HG03135 (cell line): ENCODE measurements at regions not wholly inside any gene's neighbourhood (a gene's known extent, or its start where the extent isn't known, plus 50 kb on each side); places are given as distances from the start of the nearest gene placed in this dataset.

Source experiments
- ATAC-seq: cut with Tn5 transposase; IDR thresholded peaks from one replicate; pipeline ENCODE4 v1.9.1; 2021; ENCODE audit warnings: mild to moderate bottlenecking, moderate library complexity; ENCODE audit not compliant: unreplicated experiment

DNA sequence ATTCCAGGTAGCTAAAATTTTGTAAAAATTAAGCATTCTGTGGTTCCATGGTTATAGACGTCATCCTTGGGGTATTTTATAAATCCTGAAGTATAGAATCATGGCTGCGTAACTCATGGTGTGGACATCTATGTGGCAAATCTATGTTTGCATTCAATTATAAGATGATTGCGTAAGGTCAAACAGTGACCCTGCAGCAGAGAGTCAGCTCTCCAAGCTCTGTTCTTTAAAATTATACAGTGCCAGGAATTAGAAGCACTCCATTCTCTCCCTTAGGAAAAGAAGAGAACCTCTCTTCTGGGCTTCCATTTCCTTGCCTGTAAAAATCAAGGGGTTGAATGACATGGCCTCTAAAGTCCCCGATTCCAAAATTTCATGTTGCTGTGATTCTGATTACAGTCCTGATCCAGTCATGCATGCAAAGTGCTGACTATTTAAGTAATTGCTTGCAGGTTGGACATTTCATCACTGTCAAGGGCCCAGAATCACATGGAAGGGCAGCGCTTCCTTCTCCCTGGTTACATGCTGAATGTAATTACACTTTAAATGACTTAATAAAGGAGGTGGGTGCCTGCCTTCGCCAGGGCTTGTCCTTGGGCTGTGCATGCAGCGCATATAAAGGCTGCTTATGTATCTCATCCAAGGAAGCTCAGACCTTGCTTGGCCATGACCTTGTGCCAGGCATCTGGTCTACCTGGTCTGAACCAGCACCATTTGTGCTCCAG is 550.7 kb downstream of the TYW1 start:
- ATAC-seq, result no peak

GRCh38 chr7:67549126-67549525 is 552.5 kb downstream of the TYW1 start:
- no peak for ATAC-seq

- ATAC-seq, result no peak
Measured at GRCh38 chr7:67550801-67551436, 554.3 kb downstream of the TYW1 start.

DNA sequence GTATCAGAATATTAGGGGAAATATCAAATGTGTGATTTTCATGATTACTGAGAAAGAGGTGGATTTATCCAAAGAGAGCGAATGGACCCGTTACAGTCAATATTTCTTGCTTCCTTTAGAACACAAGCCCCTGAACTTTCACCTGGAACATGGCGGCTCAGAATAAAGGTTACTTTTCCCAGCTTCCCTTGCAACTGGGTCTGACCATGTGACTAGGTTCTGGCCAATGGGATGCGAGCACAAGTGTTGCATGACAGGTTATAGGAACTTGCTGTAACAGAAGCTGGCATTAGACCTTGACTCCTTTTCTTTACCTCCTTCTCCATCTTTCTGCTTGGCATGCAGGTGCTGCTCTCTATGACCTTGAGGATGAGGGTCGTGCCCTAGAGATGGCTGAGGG is 556.1 kb downstream of the TYW1 start:
- ATAC-seq, result no peak

DNA sequence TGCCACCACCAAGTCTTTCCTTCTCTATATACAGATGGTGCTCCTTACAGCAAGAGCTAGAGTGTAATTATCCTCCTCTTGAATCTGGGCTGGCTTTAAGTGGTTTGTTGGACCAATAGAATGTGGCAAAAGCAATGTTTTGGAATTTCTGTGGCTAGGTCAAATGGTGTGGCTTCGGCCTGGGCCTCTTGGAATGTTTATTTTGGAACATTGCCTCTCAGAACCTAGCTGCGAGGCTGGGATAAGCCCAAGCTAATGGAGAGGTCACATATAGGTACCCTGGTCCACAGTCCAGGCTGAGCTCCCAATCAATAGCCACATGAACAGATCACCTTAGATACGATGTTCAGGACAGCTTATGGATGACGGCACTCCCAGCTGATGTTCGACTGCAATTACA is 556.7 kb downstream of the TYW1 start:
- ATAC-seq, result no peak

GRCh38 chr7:67554986-67555385 is 558.4 kb downstream of the TYW1 start:
- no peak for ATAC-seq

- no peak for ATAC-seq
Measured at GRCh38 chr7:67564959-67565358, 568.3 kb downstream of the TYW1 start.

GRCh38 chr7:67566101-67566500 is 569.5 kb downstream of the TYW1 start:
- no peak for ATAC-seq

DNA sequence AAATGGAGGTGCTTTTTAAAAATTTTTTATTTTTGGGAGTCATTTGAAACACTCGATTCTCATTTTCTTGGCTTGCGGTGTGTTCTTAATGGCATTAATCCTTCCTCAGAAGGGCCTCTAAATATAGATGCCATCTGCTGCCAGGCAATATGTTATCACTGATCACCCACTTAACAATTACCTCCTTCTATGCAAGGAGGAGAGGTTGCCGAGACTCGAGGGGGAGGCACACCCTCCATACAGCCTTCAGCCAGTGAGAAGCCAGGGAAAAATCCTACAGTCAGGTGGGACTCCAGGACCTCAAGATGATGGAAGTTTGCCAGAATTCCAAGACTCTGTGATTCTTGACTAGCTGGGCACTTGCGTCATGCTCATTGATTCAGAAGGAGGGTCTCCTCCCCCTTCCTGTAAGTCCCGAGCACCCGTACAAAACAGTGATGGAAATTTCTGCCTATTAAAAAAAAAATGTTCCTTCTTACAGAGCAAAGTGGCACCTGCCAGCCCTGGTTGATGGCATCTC is 574.5 kb downstream of the TYW1 start:
- no peak for ATAC-seq

- no peak for ATAC-seq
Measured at GRCh38 chr7:67573639-67574038, 577.0 kb downstream of the TYW1 start.

- ATAC-seq, result no peak
Measured at GRCh38 chr7:67588631-67589030, 592.0 kb downstream of the TYW1 start.

DNA sequence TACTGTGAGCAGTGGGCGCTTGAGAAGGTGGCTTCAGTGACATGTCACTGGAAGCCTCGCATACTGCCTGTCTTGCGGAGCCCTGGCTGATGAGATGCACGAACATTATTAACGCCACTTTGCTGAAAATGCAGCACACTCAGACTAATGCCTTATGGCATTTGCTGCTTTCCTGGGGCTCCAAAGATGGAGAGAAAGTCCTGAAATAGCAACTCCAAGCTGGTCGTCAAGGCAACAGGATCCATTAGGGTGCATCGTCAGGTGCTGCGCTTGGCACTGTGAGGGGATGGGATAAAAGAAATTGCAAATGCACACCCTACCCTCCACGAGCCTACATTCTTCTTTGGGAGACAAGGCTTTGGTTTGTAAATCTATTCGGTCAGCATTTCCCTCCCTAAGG is 592.5 kb downstream of the TYW1 start:
- no peak for ATAC-seq

- no peak for ATAC-seq
Measured at GRCh38 chr7:67590649-67591048, 594.0 kb downstream of the TYW1 start.

- ATAC-seq, result no peak
Measured at GRCh38 chr7:67593794-67594193, 597.2 kb downstream of the TYW1 start.

- ATAC-seq, result no peak
Measured at GRCh38 chr7:67595431-67596180, 599.0 kb downstream of the TYW1 start.

- ATAC-seq, result no peak
Measured at GRCh38 chr7:67597161-67597560, 600.5 kb downstream of the TYW1 start.

- no peak for ATAC-seq
Measured at GRCh38 chr7:67598469-67598868, 601.8 kb downstream of the TYW1 start.

DNA sequence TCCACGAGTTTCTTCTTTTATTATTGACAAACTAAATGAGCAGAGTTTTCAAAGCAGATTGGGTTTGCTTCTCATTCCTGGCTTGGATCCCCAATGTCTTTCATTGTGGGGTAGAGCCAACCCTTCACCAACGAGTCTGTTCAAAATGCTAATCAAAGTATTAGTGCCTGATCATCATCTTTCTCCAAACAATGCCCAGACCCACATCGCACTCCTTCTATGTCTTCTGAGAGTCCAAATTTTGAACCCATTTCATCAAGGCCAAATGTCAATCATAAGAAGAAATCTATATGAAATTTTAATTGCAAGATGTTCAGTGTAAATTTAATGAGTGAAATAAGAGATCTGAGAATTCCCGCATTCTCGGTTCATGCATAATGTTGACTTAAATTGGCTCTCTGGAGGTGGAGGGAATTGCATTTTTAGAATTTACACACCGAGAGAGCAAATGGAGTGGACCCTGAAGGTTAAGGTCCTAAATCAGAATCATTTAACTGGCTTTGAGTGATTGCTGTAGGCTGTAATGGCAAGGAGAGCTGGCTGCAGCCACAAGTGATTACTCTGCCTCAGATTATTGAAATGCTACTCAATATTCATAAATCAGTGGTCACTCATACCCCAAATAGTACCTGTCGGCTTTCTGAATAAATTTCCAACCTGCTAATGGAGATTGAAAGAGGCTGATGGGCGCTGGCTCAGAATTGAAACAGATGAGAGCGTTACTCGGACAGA is 602.9 kb downstream of the TYW1 start:
- no peak for ATAC-seq

DNA sequence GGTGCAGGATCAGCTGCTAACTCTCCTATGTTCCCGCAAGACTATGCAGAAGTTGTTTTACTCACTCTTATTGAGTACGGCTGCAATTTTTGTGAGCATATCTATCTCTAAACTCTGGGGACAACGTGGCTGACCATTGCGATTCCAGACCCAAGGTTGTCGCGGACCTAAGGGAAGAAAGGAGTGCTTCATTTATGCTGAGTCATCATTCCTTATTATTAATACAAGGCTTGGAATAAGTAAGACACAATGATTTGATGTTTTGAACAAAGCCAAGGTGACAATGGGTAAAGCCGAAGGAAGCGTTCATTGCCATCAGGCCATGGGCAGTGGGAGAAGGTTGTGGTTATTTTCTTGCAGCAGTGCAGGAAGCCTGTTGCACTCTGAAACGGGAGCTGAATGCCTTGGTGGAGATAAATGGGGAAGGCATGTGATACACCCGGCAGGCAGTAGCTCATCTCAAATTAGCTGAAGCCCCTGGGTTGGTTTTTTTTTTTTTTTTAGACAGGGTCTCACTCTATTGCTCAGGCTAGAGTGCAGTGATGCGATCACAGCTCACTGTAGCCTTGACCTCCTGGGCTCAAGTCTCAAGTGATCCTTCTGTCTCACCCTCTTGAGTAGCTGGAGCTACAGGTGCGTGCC is 605.7 kb downstream of the TYW1 start:
- ATAC-seq, result no peak

- ATAC-seq, result no peak
Measured at GRCh38 chr7:67604461-67605386, 608.1 kb downstream of the TYW1 start.
